CD8-positive, alpha-beta memory T cell (primary cell): ENCODE measurements at regions not wholly inside any gene's neighbourhood (a gene's known extent, or its start where the extent isn't known, plus 50 kb on each side); places are given as distances from the start of the nearest gene placed in this dataset.

Experiments used
- CTCF ChIA-PET: fragments of 350-600 bp; sonication (Branson Sonifier 250); formaldehyde crosslinking; loops from one replicate; lab custom pipeline; 2021; ENCODE audit warnings: antibody characterized with exemption; lab: Charles Lee
- POLR2A ChIA-PET: fragments of 350-600 bp; sonication (Branson Sonifier 250); formaldehyde crosslinking; loops from one replicate; lab custom pipeline; 2021; ENCODE audit warnings: antibody characterized with exemption; lab: Charles Lee
- DNase-seq, 5 donors: peaks; one replicate each; pipeline versions ENCODE4 v3.0.0 to v3.0.0-alpha.2; 2020 to 2022; ENCODE audit warnings: mixed read lengths in 1 of 5
- H3K27ac ChIP-seq: one replicate; pipeline ENCODE4 v1.7.0; 2013; ENCODE audit warnings: low read depth, mild to moderate bottlenecking, low read length, moderate library complexity
- H3K27me3 ChIP-seq: 2 replicates; pipeline ENCODE4 v1.7.0; 2013; ENCODE audit warnings: low read length, mild to moderate bottlenecking; ENCODE audit not compliant: insufficient read depth, poor library complexity, severe bottlenecking
- H3K36me3 ChIP-seq: 2 replicates; pipeline ENCODE4 v1.7.0; 2013; ENCODE audit warnings: mild to moderate bottlenecking, low read length, moderate library complexity; ENCODE audit not compliant: insufficient read depth
- H3K4me1 ChIP-seq: 2 replicates; pipeline ENCODE4 v1.7.0; 2013; ENCODE audit warnings: mild to moderate bottlenecking, low read length, moderate library complexity; ENCODE audit not compliant: insufficient read depth
- H3K4me3 ChIP-seq: 2 replicates; pipeline ENCODE4 v1.7.0; 2013; ENCODE audit warnings: mild to moderate bottlenecking, low read length
- H3K9me3 ChIP-seq: 2 replicates; pipeline ENCODE4 v1.7.0; 2013; ENCODE audit warnings: mild to moderate bottlenecking, low read length
- H3K27ac Mint-ChIP-seq, 8 donors: one replicate each; pipeline ENCODE4 v1.8.0; 2020 to 2021; ENCODE audit warnings: mixed read lengths in 8 of 8, mild to moderate bottlenecking in 6 of 8, inconsistent platforms in 3 of 8, moderate library complexity in 3 of 8
- H3K27me3 Mint-ChIP-seq, 2 donors: one replicate each; pipeline ENCODE4 v1.8.0; 2020 to 2021; ENCODE audit warnings: mixed read lengths in 2 of 2, mild to moderate bottlenecking in 1 of 2, moderate library complexity in 1 of 2
- H3K36me3 Mint-ChIP-seq, 3 donors: one replicate each; pipeline ENCODE4 v1.8.0; 2020 to 2021; ENCODE audit warnings: mixed read lengths in 3 of 3, inconsistent platforms in 1 of 3, mild to moderate bottlenecking in 1 of 3
- H3K4me1 Mint-ChIP-seq, 3 donors: one replicate each; pipeline ENCODE4 v1.8.0; 2020 to 2021; ENCODE audit warnings: mixed read lengths in 3 of 3, inconsistent platforms in 1 of 3, mild to moderate bottlenecking in 1 of 3
- H3K4me3 Mint-ChIP-seq, 7 donors: one replicate each; pipeline ENCODE4 v1.8.0; 2020 to 2021; ENCODE audit warnings: mixed read lengths in 7 of 7, mild to moderate bottlenecking in 6 of 7, moderate library complexity in 4 of 7, inconsistent platforms in 2 of 7
- H3K9me3 Mint-ChIP-seq, 5 donors: one replicate each; pipeline ENCODE4 v1.8.0; 2020 to 2022; ENCODE audit warnings: mixed read lengths in 5 of 5, mild to moderate bottlenecking in 3 of 5, moderate library complexity in 2 of 5, inconsistent platforms in 1 of 5

- no peak overlapping the region for H3K27ac Mint-ChIP-seq
Measured at GRCh38 chr3:148372206-148372875, 325.4 kb upstream of the AGTR1 start.

GRCh38 chr3:148373961-148374360, 323.7 kb upstream of the AGTR1 start:
- Mint-ChIP-seq H3K4me3 (no peak overlapping the region), H3K27ac (no peak overlapping the region), H3K9me3 (peaks cover 0 to 9% (median 0%) of the 10 kb centered on the region in 5 donors), H3K36me3 (no peaks in the 10 kb centered on the region), H3K27me3 (no peaks in the 10 kb centered on the region), H3K4me1 (no peaks in the 10 kb centered on the region)
- CTCF ChIA-PET = no interaction called here
- no peaks in the 10 kb centered on the region for H3K4me1 ChIP-seq
- no peaks in the 10 kb centered on the region for H3K9me3 ChIP-seq
- H3K4me3 ChIP-seq = no peak overlapping the region
- H3K27ac ChIP-seq = no peak overlapping the region
- DNase-seq = no peak
- H3K36me3 ChIP-seq = no peaks in the 10 kb centered on the region
- POLR2A ChIA-PET = no interaction called here
- H3K27me3 ChIP-seq = no peaks in the 10 kb centered on the region

More at GRCh38 chr3:148372206-148372875, 325.4 kb upstream of the AGTR1 start:
- Mint-ChIP-seq H3K27me3 (no peaks in the 10 kb centered on the region), H3K4me1 (no peaks in the 10 kb centered on the region), H3K4me3 (no peak overlapping the region), H3K36me3 (no peaks in the 10 kb centered on the region), H3K9me3 (peaks cover 0 to 10% (median 1%) of the 10 kb centered on the region in 5 donors)
- H3K4me3 ChIP-seq = no peak overlapping the region
- POLR2A ChIA-PET = no interaction called here
- CTCF ChIA-PET = no interaction called here
- H3K27ac ChIP-seq = no peak overlapping the region
- no peaks in the 10 kb centered on the region for H3K36me3 ChIP-seq
- DNase-seq = no peak
- no peaks in the 10 kb centered on the region for H3K27me3 ChIP-seq
- H3K4me1 ChIP-seq = no peaks in the 10 kb centered on the region
- no peaks in the 10 kb centered on the region for H3K9me3 ChIP-seq

- H3K36me3 ChIP-seq = no peaks in the 10 kb centered on the region
- H3K4me3 ChIP-seq = no peak overlapping the region
- POLR2A ChIA-PET = no interaction called here
- no peak overlapping the region for H3K27ac ChIP-seq
- CTCF ChIA-PET = no interaction called here
- no peaks in the 10 kb centered on the region for H3K4me1 Mint-ChIP-seq
- H3K4me3 Mint-ChIP-seq = no peak overlapping the region
- H3K27me3 ChIP-seq = no peaks in the 10 kb centered on the region
- no peak for DNase-seq
- H3K9me3 ChIP-seq = peaks cover 4% of the 10 kb centered on the region
- H3K4me1 ChIP-seq = no peaks in the 10 kb centered on the region
- no peaks in the 10 kb centered on the region for H3K27me3 Mint-ChIP-seq
- no peak overlapping the region for H3K27ac Mint-ChIP-seq
- H3K9me3 Mint-ChIP-seq = peaks cover 0 to 10% (median 2%) of the 10 kb centered on the region in 5 donors
- H3K36me3 Mint-ChIP-seq = no peaks in the 10 kb centered on the region
Measured at GRCh38 chr3:148379763-148380382, 317.8 kb upstream of the AGTR1 start.

GRCh38 chr3:148381051-148381450, 316.7 kb upstream of the AGTR1 start:
- Mint-ChIP-seq H3K36me3 (no peaks in the 10 kb centered on the region), H3K4me3 (no peak overlapping the region), H3K27me3 (no peaks in the 10 kb centered on the region), H3K4me1 (no peaks in the 10 kb centered on the region), H3K27ac (no peak overlapping the region), H3K9me3 (peaks cover 0 to 10% (median 2%) of the 10 kb centered on the region in 5 donors)
- ChIA-PET POLR2A (no interaction called here), CTCF (no interaction called here)
- H3K4me3 ChIP-seq = no peak overlapping the region
- no peak overlapping the region for H3K27ac ChIP-seq
- no peaks in the 10 kb centered on the region for H3K4me1 ChIP-seq
- H3K27me3 ChIP-seq = no peaks in the 10 kb centered on the region
- no peaks in the 10 kb centered on the region for H3K36me3 ChIP-seq
- peaks cover 4% of the 10 kb centered on the region for H3K9me3 ChIP-seq
- no peak for DNase-seq

GRCh38 chr3:148389916-148390315, 307.8 kb upstream of the AGTR1 start:
- Mint-ChIP-seq H3K4me1 (no peaks in the 10 kb centered on the region), H3K4me3 (no peak overlapping the region), H3K9me3 (peaks cover 0 to 7% (median 5%) of the 10 kb centered on the region in 5 donors), H3K27me3 (no peaks in the 10 kb centered on the region), H3K36me3 (no peaks in the 10 kb centered on the region), H3K27ac (no peak overlapping the region)
- no peak overlapping the region for H3K4me3 ChIP-seq
- ChIA-PET POLR2A (no interaction called here), CTCF (no interaction called here)
- DNase-seq = no peak
- H3K27ac ChIP-seq = no peak overlapping the region
- no peaks in the 10 kb centered on the region for H3K4me1 ChIP-seq
- H3K27me3 ChIP-seq = no peaks in the 10 kb centered on the region
- H3K9me3 ChIP-seq = no peaks in the 10 kb centered on the region
- no peaks in the 10 kb centered on the region for H3K36me3 ChIP-seq

GRCh38 chr3:148395821-148396220, 301.9 kb upstream of the AGTR1 start:
- Mint-ChIP-seq H3K9me3 (peaks cover 0 to 5% (median 2%) of the 10 kb centered on the region in 5 donors), H3K4me3 (no peak overlapping the region), H3K4me1 (no peaks in the 10 kb centered on the region), H3K36me3 (no peaks in the 10 kb centered on the region), H3K27me3 (no peaks in the 10 kb centered on the region), H3K27ac (no peak overlapping the region)
- ChIA-PET CTCF (no interaction called here), POLR2A (no interaction called here)
- Histone ChIP-seq H3K9me3 (no peaks in the 10 kb centered on the region), H3K27me3 (no peaks in the 10 kb centered on the region), H3K4me3 (no peak overlapping the region), H3K27ac (no peak overlapping the region), H3K4me1 (no peaks in the 10 kb centered on the region), H3K36me3 (no peaks in the 10 kb centered on the region)
- no peak for DNase-seq

- H3K4me3 Mint-ChIP-seq = no peak overlapping the region
- peaks cover 0 to 18% (median 2%) of the 10 kb centered on the region in 5 donors for H3K9me3 Mint-ChIP-seq
- H3K9me3 ChIP-seq = no peaks in the 10 kb centered on the region
- no peaks in the 10 kb centered on the region for H3K4me1 ChIP-seq
- no peaks in the 10 kb centered on the region for H3K27me3 ChIP-seq
- no peaks in the 10 kb centered on the region for H3K27me3 Mint-ChIP-seq
- no peak for DNase-seq
- H3K27ac Mint-ChIP-seq = no peak overlapping the region
- ChIA-PET CTCF (no interaction called here), POLR2A (no interaction called here)
- no peak overlapping the region for H3K4me3 ChIP-seq
- no peaks in the 10 kb centered on the region for H3K4me1 Mint-ChIP-seq
- no peaks in the 10 kb centered on the region for H3K36me3 Mint-ChIP-seq
- no peaks in the 10 kb centered on the region for H3K36me3 ChIP-seq
- H3K27ac ChIP-seq = no peak overlapping the region
Measured at GRCh38 chr3:148400754-148401153, 296.9 kb upstream of the AGTR1 start.

- peaks cover 2 to 26% (median 12%) of the 10 kb centered on the region in 5 donors for H3K9me3 Mint-ChIP-seq
- CTCF ChIA-PET = no interaction called here
- no peaks in the 10 kb centered on the region for H3K36me3 ChIP-seq
- POLR2A ChIA-PET = no interaction called here
- H3K27ac ChIP-seq = no peak overlapping the region
- no peaks in the 10 kb centered on the region for H3K4me1 Mint-ChIP-seq
- H3K4me3 Mint-ChIP-seq = no peak overlapping the region
- no peak overlapping the region for H3K4me3 ChIP-seq
- H3K27me3 Mint-ChIP-seq = no peaks in the 10 kb centered on the region
- no peaks in the 10 kb centered on the region for H3K9me3 ChIP-seq
- H3K36me3 Mint-ChIP-seq = no peaks in the 10 kb centered on the region
- DNase-seq = no peak
- H3K27me3 ChIP-seq = no peaks in the 10 kb centered on the region
- no peaks in the 10 kb centered on the region for H3K4me1 ChIP-seq
- no peak overlapping the region for H3K27ac Mint-ChIP-seq
Measured at GRCh38 chr3:148408667-148409066, 289.0 kb upstream of the AGTR1 start.
